HK-2 (cell line): ENCODE measurements at regions not wholly inside any gene's neighbourhood (a gene's known extent, or its start where the extent isn't known, plus 50 kb on each side); places are given as distances from the start of the nearest gene placed in this dataset.
"Not testable (repeated sequence)": the region's sequence is repeated elsewhere in the genome, so short reads cannot be mapped to it uniquely, and the experiment has no call there.

ENCODE experiments used
- DNase-seq: peaks from one replicate; pipeline ENCODE4 v3.0.0-alpha.2; 2018; ENCODE audit not compliant: unreplicated experiment

- no peak for DNase-seq
These were observed 446.9 kb upstream of the CD180 start for GRCh38 chr5:67643536-67643935.

GRCh38 chr5:67639976-67640375 lies 443.4 kb upstream of the CD180 start:
- DNase-seq: no peak

GRCh38 chr5:67639313-67639712 lies 442.7 kb upstream of the CD180 start:
- DNase-seq: no peak

- DNase-seq: no peak
These were observed 440.4 kb upstream of the CD180 start for GRCh38 chr5:67636850-67637524.

GRCh38 chr5:67636091-67636490 lies 439.5 kb upstream of the CD180 start:
- no peak for DNase-seq

GRCh38 chr5:67627079-67627478 lies 430.5 kb upstream of the CD180 start:
- not testable (repeated sequence) for DNase-seq

GRCh38 chr5:67623078-67623477 lies 426.5 kb upstream of the CD180 start:
- DNase-seq: no peak

- no peak for DNase-seq
These were observed 424.1 kb upstream of the CD180 start for GRCh38 chr5:67620424-67621397.

GRCh38 chr5:67619636-67620035 lies 423.0 kb upstream of the CD180 start:
- DNase-seq: no peak

GRCh38 chr5:67619235-67619634 lies 422.6 kb upstream of the CD180 start:
- DNase-seq: no peak

- DNase-seq: no peak
These were observed 420.5 kb upstream of the CD180 start for GRCh38 chr5:67617051-67617450.

GRCh38 chr5:67612961-67613360 lies 416.4 kb upstream of the CD180 start:
- no peak for DNase-seq

GRCh38 chr5:67610186-67610912 lies 413.8 kb upstream of the CD180 start:
- DNase-seq: no peak

- no peak for DNase-seq
These were observed 411.4 kb upstream of the CD180 start for GRCh38 chr5:67607958-67608357.

GRCh38 chr5:67606586-67606947 lies 410.0 kb upstream of the CD180 start:
- DNase-seq: no peak

- DNase-seq: no peak
These were observed 409.4 kb upstream of the CD180 start for GRCh38 chr5:67605730-67606585.

- no peak for DNase-seq
These were observed 394.9 kb upstream of the CD180 start for GRCh38 chr5:67591491-67591890.

- no peak for DNase-seq
These were observed 391.8 kb upstream of the CD180 start for GRCh38 chr5:67588389-67588788.

- no peak for DNase-seq
These were observed 384.6 kb upstream of the CD180 start for GRCh38 chr5:67581203-67581602.

- no peak for DNase-seq
These were observed 381.4 kb upstream of the CD180 start for GRCh38 chr5:67578011-67578410.

GRCh38 chr5:67577424-67577823 lies 380.8 kb upstream of the CD180 start:
- no peak for DNase-seq

- no peak for DNase-seq
These were observed 379.5 kb upstream of the CD180 start for GRCh38 chr5:67576112-67576511.
